ENCODE measurements at regions not wholly inside any gene's neighbourhood (a gene's known extent, or its start where the extent isn't known, plus 50 kb on each side); places are given as distances from the start of the nearest gene placed in this dataset.

GRCh38 chr7:36035186-36035585 lies 117.9 kb upstream of the EEPD1 start:
- no peak for TF ChIP-seq FOXJ2 (tag; IDR thresholded peaks at IDR 0.05)
- TF ChIP-seq ZBTB7A (IDR thresholded peaks at IDR 0.05; ENCODE audit: borderline replicate concordance, control insufficient read depth, low read depth, low read length): no peak
- TF ChIP-seq POLR2AphosphoS5 (IDR thresholded peaks at IDR 0.05; ENCODE audit: control insufficient read depth, insufficient read depth, low read depth, low read length): no peak
- TF ChIP-seq, protein P1, sequence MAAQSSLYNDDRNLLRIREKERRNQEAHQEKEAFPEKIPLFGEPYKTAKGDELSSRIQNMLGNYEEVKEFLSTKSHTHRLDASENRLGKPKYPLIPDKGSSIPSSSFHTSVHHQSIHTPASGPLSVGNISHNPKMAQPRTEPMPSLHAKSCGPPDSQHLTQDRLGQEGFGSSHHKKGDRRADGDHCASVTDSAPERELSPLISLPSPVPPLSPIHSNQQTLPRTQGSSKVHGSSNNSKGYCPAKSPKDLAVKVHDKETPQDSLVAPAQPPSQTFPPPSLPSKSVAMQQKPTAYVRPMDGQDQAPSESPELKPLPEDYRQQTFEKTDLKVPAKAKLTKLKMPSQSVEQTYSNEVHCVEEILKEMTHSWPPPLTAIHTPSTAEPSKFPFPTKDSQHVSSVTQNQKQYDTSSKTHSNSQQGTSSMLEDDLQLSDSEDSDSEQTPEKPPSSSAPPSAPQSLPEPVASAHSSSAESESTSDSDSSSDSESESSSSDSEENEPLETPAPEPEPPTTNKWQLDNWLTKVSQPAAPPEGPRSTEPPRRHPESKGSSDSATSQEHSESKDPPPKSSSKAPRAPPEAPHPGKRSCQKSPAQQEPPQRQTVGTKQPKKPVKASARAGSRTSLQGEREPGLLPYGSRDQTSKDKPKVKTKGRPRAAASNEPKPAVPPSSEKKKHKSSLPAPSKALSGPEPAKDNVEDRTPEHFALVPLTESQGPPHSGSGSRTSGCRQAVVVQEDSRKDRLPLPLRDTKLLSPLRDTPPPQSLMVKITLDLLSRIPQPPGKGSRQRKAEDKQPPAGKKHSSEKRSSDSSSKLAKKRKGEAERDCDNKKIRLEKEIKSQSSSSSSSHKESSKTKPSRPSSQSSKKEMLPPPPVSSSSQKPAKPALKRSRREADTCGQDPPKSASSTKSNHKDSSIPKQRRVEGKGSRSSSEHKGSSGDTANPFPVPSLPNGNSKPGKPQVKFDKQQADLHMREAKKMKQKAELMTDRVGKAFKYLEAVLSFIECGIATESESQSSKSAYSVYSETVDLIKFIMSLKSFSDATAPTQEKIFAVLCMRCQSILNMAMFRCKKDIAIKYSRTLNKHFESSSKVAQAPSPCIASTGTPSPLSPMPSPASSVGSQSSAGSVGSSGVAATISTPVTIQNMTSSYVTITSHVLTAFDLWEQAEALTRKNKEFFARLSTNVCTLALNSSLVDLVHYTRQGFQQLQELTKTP (IDR thresholded peaks at IDR 0.05; ENCODE audit: low read depth in 1 of 2, partially characterized antibody in 2 of 2): no peak
- TF ChIP-seq TOE1 (IDR thresholded peaks at IDR 0.05; ENCODE audit: borderline replicate concordance): no peak
- TF ChIP-seq TOE1 (CRISPR knock-in tag; IDR thresholded peaks at IDR 0.05; ENCODE audit: borderline replicate concordance, low read depth): no peak
- TF ChIP-seq NFIC (IDR thresholded peaks at IDR 0.05): no peak
- TF ChIP-seq, protein P2, sequence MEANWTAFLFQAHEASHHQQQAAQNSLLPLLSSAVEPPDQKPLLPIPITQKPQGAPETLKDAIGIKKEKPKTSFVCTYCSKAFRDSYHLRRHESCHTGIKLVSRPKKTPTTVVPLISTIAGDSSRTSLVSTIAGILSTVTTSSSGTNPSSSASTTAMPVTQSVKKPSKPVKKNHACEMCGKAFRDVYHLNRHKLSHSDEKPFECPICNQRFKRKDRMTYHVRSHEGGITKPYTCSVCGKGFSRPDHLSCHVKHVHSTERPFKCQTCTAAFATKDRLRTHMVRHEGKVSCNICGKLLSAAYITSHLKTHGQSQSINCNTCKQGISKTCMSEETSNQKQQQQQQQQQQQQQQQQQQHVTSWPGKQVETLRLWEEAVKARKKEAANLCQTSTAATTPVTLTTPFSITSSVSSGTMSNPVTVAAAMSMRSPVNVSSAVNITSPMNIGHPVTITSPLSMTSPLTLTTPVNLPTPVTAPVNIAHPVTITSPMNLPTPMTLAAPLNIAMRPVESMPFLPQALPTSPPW (CRISPR knock-in tag; IDR thresholded peaks at IDR 0.05): no peak
- no peak for TF ChIP-seq SNRNP70 (optimal IDR thresholded peaks at IDR 0.05; ENCODE audit: low read depth, low read length)
- TF ChIP-seq BCOR (IDR thresholded peaks at IDR 0.05): no peak
- TF ChIP-seq RUNX1 (IDR thresholded peaks at IDR 0.05; ENCODE audit: low read depth): no peak
- no peak for TF ChIP-seq CBFB (CRISPR knock-in tag; IDR thresholded peaks at IDR 0.05)
- TF ChIP-seq ZNF384 (IDR thresholded peaks at IDR 0.05; ENCODE audit: low read depth, low read length): no peak
- no peak for TF ChIP-seq SRSF1 (IDR thresholded peaks at IDR 0.05; ENCODE audit: low read depth, low read length)
- no peak for TF ChIP-seq HBP1 (CRISPR knock-in tag; IDR thresholded peaks at IDR 0.05)
- no peak for TF ChIP-seq SIN3A (IDR thresholded peaks at IDR 0.05; ENCODE audit: borderline replicate concordance in 2 of 2, control insufficient read depth in 1 of 2, low read depth in 2 of 2, low read length in 2 of 2)
- TF ChIP-seq ZNF445 (CRISPR knock-in tag; IDR thresholded peaks at IDR 0.05; ENCODE audit: low read depth): no peak
- no peak for TF ChIP-seq ZNF347 (CRISPR knock-in tag; IDR thresholded peaks at IDR 0.05; ENCODE audit: low read depth)
- peaks cover 16 to 48% of the 10 kb centered on the region in 2 experiments for H3K27me3 ChIP-seq (ENCODE audit: control insufficient read depth in 2 of 2, insufficient read depth in 2 of 2, low read length in 2 of 2)
- H3K4me2 ChIP-seq (ENCODE audit: insufficient read depth, low read length): no peak overlapping the region
- no peak overlapping the region for H2AFZ ChIP-seq (ENCODE audit: low read depth, low read length)
- DNase-seq (ENCODE audit: extremely low read depth in 1 of 4, low spot score in 3 of 4) (no peak), FAIRE-seq (no peak), ATAC-seq (no peak)
- 0% methylated on average over 6 of the region's 7 CpGs for WGBS (ENCODE audit: insufficient coverage, low coverage, missing lambda C conversion rate)
- no peaks in the 10 kb centered on the region for H4K20me1 ChIP-seq (replicated peaks; ENCODE audit: control insufficient read depth, insufficient read depth, low read length)
- intact Hi-C loops (cut with micrococcal nuclease): no loop called here
- H3K9me1 ChIP-seq (ENCODE audit: control insufficient read depth, insufficient read depth, low read length): peaks cover 2% of the 10 kb centered on the region
- no peaks in the 10 kb centered on the region for H3K9me3 ChIP-seq (replicated peaks; ENCODE audit: control insufficient read depth, insufficient read depth, low read depth, low read length)
- H3K9ac ChIP-seq (ENCODE audit: insufficient read depth in 1 of 2, low read depth in 2 of 2, low read length in 2 of 2): no peak overlapping the region
- no peaks in the 10 kb centered on the region for H3K36me3 ChIP-seq (ENCODE audit: control insufficient read depth, insufficient read depth, low read length)
- BruUV-seq (replicated peaks): no TSS peak
- H3K79me2 ChIP-seq (ENCODE audit: control insufficient read depth, insufficient read depth, low read length): no peaks in the 10 kb centered on the region
- ChIA-PET POLR2A (no interaction called here), CTCF (ENCODE audit: low intra/inter-chr PET ratio) (no interaction called here)
- H3K27ac ChIP-seq (ENCODE audit: extremely low read depth, low read depth, low read length): no peak overlapping the region
- H3K4me1 ChIP-seq (replicated peaks in 1 of 2; ENCODE audit: control insufficient read depth in 2 of 2, insufficient read depth in 2 of 2, low read length in 2 of 2): no peaks in the 10 kb centered on the region; a peak in 1 of 5 replicates
- H3K4me3 ChIP-seq: no peak overlapping the region
- in situ Hi-C loops (cut with MboI): no loop called here
